ENCODE measurements at regions not wholly inside any gene's neighbourhood (a gene's known extent, or its start where the extent isn't known, plus 50 kb on each side); places are given as distances from the start of the nearest gene placed in this dataset.

DNA sequence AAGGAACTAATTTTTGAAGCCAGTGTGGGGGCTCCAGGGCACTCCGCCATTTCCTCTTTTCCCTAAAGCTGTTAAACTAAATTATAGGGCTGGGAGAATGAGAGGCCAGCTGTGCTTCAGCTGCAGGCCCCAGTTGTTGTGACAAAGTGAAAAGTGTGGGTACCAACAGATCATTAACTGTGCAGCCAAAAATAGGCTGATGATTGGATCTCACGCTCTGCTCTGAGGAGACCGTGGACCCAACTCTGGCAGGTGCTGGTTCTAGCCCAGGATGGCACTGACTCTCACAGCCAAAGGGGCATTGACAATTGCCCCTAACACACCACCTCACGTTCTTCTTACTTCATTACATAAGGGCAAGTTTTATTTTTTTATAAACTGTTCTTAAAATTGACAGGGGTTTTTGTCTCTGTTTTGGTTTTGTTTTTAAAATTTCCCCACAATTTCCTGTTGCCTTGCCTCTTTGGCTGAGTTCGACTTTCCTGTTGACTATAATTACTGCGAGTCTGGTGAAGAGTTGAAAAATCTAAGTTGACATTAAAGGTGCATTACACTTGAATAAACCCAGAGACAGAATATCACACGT lies 391.0 kb downstream of the FGF9 start:
- TF ChIP-seq, protein P1, sequence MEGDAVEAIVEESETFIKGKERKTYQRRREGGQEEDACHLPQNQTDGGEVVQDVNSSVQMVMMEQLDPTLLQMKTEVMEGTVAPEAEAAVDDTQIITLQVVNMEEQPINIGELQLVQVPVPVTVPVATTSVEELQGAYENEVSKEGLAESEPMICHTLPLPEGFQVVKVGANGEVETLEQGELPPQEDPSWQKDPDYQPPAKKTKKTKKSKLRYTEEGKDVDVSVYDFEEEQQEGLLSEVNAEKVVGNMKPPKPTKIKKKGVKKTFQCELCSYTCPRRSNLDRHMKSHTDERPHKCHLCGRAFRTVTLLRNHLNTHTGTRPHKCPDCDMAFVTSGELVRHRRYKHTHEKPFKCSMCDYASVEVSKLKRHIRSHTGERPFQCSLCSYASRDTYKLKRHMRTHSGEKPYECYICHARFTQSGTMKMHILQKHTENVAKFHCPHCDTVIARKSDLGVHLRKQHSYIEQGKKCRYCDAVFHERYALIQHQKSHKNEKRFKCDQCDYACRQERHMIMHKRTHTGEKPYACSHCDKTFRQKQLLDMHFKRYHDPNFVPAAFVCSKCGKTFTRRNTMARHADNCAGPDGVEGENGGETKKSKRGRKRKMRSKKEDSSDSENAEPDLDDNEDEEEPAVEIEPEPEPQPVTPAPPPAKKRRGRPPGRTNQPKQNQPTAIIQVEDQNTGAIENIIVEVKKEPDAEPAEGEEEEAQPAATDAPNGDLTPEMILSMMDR (IDR thresholded peaks at IDR 0.05), result no peak
- TF ChIP-seq POLR2A (IDR thresholded peaks at IDR 0.05), result no peak
- no peak for TF ChIP-seq POLR2AphosphoS5 (IDR thresholded peaks at IDR 0.05)
- no peak for TF ChIP-seq EP300 (IDR thresholded peaks at IDR 0.05)
- 39 to 71% methylated on average over 7 of the region's 7 CpGs for WGBS, 2 donors
- Histone ChIP-seq H3K36me3 (no peaks in the 10 kb centered on the region), H3K4me3 (no peak overlapping the region), H3K9me3 (no peaks in the 10 kb centered on the region), H3K27ac (no peak overlapping the region), H3K4me1 (peaks cover 0 to 4% (median 0%) of the 10 kb centered on the region in 4 donors), H3K27me3 (no peaks in the 10 kb centered on the region)
- intact Hi-C loops (cut with DNase I), result no loop called here
- no peak for DNase-seq

DNA sequence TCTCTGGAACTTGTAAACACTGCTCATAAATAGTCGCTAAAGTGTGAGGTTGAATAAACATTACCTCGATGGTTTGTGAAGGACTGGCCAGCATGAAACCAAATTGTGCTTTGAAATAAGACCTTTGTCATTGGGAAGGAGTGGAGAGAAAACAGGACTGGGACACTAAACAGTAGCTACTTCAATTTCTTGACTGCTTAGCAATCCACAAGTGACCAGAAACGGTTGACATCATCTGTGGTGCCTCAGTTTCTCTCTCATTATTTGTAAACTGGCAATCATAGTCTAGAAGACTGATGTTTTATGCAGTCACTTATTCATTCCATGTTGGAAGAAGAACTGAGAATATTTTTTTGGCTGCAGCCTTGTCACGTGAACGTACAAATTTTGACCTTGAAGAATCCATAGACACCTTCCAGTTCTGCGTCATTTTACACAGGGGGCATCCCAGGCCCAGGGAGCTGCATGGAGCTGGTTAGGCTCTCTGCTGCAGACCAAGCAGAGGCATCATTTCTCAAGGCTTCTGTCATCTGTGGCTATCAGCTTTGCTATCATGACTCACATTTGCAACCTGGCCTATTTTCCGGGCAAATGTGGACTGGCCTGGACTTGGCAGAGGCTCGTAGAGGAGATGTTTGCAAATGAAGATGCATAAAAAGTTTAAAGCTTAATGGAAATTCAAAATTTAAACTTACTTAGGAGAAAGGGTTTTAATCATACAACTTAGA lies 391.8 kb downstream of the FGF9 start:
- no peaks in the 10 kb centered on the region for H3K27me3 ChIP-seq
- WGBS, 2 donors, result 74 to 76% methylated on average over 8 of the region's 8 CpGs
- H3K27ac ChIP-seq, result no peak overlapping the region
- intact Hi-C loops (cut with DNase I), result no loop called here
- H3K4me1 ChIP-seq, result peaks cover 0 to 4% (median 0%) of the 10 kb centered on the region in 4 donors
- TF ChIP-seq, protein P1 (IDR thresholded peaks at IDR 0.05), result no peak
- TF ChIP-seq EP300 (IDR thresholded peaks at IDR 0.05) (no peak), POLR2A (IDR thresholded peaks at IDR 0.05) (no peak), POLR2AphosphoS5 (IDR thresholded peaks at IDR 0.05) (no peak)
- no peaks in the 10 kb centered on the region for H3K36me3 ChIP-seq
- no peak for DNase-seq
- H3K4me3 ChIP-seq, result no peak overlapping the region
- no peaks in the 10 kb centered on the region for H3K9me3 ChIP-seq

DNA sequence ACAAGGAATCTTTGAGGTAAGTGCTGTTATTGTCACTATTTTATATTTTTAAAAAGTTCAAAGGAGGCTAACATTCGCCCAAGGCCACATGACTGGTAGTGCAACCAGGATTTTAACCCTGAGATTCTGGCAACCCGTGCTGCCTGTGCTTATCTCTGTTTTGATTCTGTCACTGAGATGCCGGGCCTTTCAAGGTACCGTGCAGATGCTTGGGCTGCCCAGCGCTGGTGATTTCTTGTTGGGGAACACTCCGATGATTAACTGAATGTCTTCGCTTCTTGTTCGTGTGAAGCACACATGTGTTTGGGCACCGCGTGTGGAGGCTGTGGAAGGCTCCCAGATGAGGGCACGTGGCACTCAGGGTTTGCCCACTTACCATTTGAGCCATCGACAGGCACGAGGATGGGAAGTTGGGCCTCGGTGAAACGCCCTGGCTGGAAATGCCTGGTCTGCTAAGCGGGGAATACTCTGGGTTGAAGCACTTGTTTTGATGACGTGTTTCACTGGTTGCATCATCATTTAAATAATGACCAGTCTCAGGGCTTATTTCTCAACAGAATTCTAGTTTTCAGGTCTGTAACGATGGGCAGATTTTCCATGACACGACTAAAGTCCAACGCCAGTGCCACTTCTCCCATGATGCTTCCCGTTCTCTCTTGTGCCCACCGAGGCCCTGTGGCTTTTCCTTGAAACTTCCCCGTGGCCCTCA lies 392.7 kb downstream of the FGF9 start:
- Histone ChIP-seq H3K9me3 (no peaks in the 10 kb centered on the region), H3K4me3 (no peak overlapping the region), H3K4me1 (peaks cover 0 to 4% (median 0%) of the 10 kb centered on the region in 4 donors), H3K27me3 (no peaks in the 10 kb centered on the region), H3K36me3 (no peaks in the 10 kb centered on the region), H3K27ac (no peak overlapping the region)
- TF ChIP-seq EP300 (IDR thresholded peaks at IDR 0.05), result no peak
- TF ChIP-seq POLR2A (IDR thresholded peaks at IDR 0.05), result no peak
- intact Hi-C loops (cut with DNase I), result no loop called here
- WGBS, 2 donors, result 94% methylated on average over 23 of the region's 23 CpGs
- no peak for DNase-seq

DNA sequence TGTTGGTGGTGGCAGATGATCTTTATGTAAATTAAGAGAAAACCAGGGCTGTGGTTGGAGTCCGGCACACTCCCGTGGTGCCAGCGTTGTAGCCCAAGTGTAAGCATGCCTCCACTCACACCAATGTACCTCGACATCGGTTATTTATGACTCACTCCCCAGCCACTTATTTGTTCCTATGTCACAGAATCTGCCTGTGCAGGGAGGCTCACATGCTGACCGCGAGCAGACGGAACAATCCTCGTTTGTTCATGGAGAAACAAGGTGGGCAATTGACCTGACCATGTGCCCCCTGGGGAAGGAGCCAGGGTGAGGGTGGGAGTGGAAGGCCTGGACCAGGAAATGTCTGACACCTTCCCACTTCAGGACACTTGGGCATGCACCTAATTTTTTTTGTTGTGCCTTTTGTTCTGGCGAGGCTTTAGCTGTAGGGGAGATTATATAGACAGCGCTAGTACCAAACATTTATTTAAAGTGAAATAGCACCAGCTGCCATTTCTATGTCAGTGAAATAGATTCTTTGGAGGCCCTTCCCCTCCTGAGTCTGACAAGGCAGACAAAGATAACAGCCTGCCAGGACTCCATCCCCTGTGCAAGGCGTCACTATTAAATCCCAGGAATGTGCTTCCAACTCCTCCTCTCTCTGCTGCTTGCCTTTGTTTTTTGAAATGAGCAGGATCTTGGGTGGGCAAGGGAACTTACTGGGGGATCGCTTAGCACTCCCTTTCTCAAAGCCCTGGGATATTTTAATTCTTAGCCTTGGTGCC lies 394.2 kb downstream of the FGF9 start:
- no peak for DNase-seq
- intact Hi-C loops (cut with DNase I), result no loop called here
- WGBS, 2 donors, result 79 to 86% methylated on average over 13 of the region's 13 CpGs
- Histone ChIP-seq H3K4me1 (peaks cover 0 to 4% (median 0%) of the 10 kb centered on the region in 4 donors), H3K27me3 (no peaks in the 10 kb centered on the region), H3K36me3 (no peaks in the 10 kb centered on the region), H3K9me3 (no peaks in the 10 kb centered on the region), H3K4me3 (no peak overlapping the region), H3K27ac (no peak overlapping the region)
- TF ChIP-seq EP300 (IDR thresholded peaks at IDR 0.05), result no peak

DNA sequence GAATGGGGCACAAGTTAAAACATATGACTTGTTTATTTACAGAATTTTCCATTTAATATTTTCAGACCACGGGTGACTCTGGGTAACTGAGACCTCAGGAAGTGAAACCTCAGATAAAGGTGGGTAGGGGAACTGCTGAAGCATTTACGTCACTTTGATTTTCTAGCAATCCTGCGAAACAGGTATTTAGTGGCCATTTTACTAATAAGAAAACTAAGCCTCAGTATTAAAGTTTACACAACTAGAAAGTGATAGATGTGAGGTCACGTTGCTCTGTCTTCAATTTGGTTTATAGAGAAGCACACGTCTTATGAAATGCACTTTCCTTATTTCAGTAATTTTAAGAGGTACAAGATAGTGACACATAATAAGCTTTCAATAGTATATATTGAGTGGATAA lies 402.8 kb downstream of the FGF9 start:
- H3K4me3 ChIP-seq, result no peak overlapping the region
- H3K36me3 ChIP-seq, result no peaks in the 10 kb centered on the region
- WGBS, 2 donors, result 53 to 66% methylated on average over 5 of the region's 5 CpGs
- TF ChIP-seq POLR2A (IDR thresholded peaks at IDR 0.05) (no peak), POLR2AphosphoS5 (IDR thresholded peaks at IDR 0.05) (no peak), EP300 (IDR thresholded peaks at IDR 0.05) (no peak)
- TF ChIP-seq, protein P1 (IDR thresholded peaks at IDR 0.05), result no peak
- H3K4me1 ChIP-seq, result no peaks in the 10 kb centered on the region
- no peaks in the 10 kb centered on the region for H3K27me3 ChIP-seq
- H3K27ac ChIP-seq, result no peak overlapping the region
- no peaks in the 10 kb centered on the region for H3K9me3 ChIP-seq
- DNase-seq, result no peak
- intact Hi-C loops (cut with DNase I), result no loop called here
